GM20431 (cell line): ENCODE measurements at regions not wholly inside any gene's neighbourhood (a gene's known extent, or its start where the extent isn't known, plus 50 kb on each side); places are given as distances from the start of the nearest gene placed in this dataset.

Experiments used
- in situ Hi-C: fragments of 300-500 bp; cut with MseI, MboI; formaldehyde crosslinking; loops from one replicate; pipeline ENCODE4 v1.15.0; 2020; ENCODE audit warnings: low sequenced_read_pairs; ENCODE audit not compliant: unreplicated experiment

DNA sequence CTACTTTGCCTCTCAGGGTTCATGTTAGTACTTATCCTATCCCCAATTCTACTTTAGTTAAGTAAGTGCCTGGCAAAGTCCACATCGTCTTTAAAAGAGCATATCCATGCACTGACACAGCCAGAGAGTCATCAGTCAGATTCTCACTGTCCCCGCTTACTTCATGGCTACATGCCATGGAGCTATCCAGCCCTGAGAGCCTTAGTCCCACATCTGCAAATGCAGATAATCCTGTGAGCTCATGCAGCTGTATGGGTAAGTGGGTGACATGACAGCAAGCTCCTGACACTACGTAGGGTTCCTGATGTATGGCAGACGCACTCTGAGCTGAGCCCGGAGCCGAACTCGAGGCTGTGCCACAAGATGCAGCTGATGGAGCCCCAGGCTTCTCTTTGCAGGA, 661.5 kb downstream of the LIG4 start:
- in situ Hi-C loops, result no loop called here

DNA sequence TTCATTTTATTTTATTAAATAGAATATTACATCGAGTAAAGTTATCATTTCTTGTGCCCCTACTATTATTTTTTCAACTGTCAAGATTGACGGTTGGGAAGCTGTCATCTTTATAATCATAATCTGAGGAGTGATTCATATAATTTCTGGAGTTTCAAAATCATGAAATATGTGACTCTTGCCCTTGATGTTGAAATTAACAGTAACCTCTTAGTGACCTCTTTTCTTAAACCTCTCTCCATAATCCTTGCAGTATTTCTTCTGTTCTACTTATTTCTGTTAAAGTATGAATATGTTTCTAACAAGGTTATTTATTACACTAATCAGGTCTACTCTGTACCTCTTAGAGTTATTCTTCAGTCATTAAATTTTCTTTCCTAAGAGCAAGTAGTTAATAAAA, 663.8 kb downstream of the LIG4 start:
- in situ Hi-C loops, result no loop called here

- in situ Hi-C loops, result no loop called here
Measured at GRCh38 chr13:107548338-107548737, 667.0 kb downstream of the LIG4 start.

GRCh38 chr13:107545946-107546502, 669.3 kb downstream of the LIG4 start:
- in situ Hi-C loops, result no loop called here

DNA sequence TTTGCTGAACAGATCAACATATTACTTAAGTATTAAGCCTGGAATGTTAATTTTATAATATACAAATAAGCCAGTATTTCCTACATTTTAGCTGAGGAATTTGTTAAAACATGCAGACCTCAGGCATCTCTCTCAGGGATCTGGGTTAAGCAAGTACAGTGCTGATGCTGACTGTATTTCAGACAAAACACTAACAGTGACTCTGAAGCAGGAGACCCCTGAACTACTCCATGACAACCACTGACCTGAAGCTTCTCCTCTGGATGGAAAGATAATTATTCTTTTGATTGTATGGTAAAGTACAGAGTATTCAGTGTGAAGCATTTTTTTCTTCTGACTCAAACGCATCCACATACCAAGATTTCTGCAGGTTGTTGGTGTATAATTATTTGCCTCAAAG, 680.8 kb downstream of the LIG4 start:
- in situ Hi-C loops, result no loop called here

DNA sequence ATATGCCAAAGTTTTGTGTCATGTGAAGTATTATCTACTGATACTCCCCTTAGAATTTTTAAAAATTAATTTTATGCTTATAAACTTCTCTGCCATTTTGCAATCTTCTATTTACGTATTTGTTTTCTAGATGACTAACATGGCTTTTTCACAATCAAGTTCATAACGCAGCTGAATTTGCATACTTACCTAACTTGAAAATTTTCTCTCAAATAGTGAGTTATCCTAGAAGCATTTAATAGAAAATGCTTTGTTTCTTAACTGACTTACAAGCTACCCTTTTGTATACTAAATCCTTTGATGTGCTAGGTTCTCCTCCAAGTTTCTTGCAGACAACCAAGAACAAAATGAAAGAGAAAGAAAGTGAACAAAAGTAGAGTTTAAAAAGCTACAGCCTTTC, 683.5 kb downstream of the LIG4 start:
- in situ Hi-C loops, result no loop called here

- in situ Hi-C loops, result no loop called here
Measured at GRCh38 chr13:107531180-107531579, 684.2 kb downstream of the LIG4 start.

- in situ Hi-C loops, result no loop called here
Measured at GRCh38 chr13:107529035-107529434, 686.3 kb downstream of the LIG4 start.

GRCh38 chr13:107518780-107519179, 696.6 kb downstream of the LIG4 start:
- in situ Hi-C loops, result no loop called here

- in situ Hi-C loops, result no loop called here
Measured at GRCh38 chr13:107518292-107518691, 697.0 kb downstream of the LIG4 start.

GRCh38 chr13:107516517-107516916, 698.8 kb downstream of the LIG4 start:
- in situ Hi-C loops, result no loop called here

DNA sequence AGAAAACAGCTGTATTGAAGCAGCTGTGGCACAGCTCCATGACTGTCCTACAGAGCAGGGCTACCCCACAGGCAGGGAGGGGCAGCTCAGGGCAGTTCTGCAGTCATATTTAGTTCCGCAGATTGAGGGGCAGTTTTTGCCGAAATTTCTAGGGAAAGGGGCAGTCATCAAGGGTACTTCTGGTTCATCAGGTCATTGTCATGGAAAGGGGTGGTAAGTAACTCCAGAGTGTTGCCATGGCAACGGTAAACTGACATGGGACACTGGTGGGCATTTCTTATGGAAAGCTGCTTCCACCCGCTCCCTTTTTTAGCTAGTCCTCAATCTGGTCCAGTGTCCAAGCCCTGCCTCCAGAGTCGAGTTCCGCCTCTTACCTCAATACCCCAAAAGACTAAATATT, 702.8 kb downstream of the LIG4 start:
- in situ Hi-C loops, result no loop called here

- in situ Hi-C loops, result no loop called here
Measured at GRCh38 chr13:107497661-107498060, 717.7 kb downstream of the LIG4 start.

- in situ Hi-C loops, result no loop called here
Measured at GRCh38 chr13:107493266-107493665, 722.1 kb downstream of the LIG4 start.

DNA sequence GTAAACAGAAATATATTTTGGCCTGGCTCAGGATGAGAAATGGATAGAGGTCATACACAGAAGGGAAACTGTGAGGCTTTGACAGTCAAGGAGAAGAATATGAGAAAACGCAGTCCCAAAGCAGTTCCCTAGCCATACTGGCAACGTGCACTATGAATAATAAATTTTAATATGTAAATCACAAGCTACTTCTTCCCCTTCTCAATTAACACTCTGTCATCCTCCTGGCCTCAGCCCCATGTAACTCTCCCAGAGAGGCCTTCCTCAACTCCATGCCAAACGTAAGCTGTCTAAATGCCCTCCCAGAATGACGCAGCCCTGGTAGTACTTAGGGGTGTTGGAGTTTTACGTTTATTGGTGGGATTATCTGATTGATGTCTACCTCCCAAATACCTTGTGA, 732.6 kb downstream of the LIG4 start:
- in situ Hi-C loops, result no loop called here

GRCh38 chr13:107480130-107480529, 735.2 kb downstream of the LIG4 start:
- in situ Hi-C loops, result no loop called here

DNA sequence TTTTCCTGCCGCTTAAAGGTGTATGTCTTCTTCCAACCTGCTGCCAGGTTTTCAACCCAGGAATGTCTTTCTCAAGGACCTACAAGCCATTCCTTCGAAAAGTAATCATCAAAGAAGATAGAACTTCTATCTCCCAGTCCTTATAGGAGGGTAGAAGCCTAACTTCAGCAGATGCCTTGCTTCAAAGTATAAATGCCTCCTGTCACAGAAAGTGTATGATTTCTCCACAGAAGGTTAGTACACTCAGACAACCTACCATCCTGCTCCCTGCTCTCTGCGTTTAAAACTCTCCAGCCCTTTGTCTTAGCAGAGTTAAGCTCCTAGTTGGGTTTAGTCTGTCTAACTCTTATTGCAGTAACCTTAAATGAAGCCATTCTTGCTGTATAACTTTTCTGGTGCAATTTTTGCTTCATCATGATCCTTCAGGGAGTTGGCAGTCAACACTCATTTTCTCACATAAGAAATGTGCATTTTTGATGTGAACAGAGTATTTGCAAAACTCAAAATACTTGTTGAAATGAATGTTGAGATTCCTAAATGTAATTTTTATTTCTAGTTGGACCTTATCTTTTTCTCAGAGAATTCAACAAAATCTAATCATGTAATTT, 737.5 kb downstream of the LIG4 start:
- in situ Hi-C loops, result no loop called here

DNA sequence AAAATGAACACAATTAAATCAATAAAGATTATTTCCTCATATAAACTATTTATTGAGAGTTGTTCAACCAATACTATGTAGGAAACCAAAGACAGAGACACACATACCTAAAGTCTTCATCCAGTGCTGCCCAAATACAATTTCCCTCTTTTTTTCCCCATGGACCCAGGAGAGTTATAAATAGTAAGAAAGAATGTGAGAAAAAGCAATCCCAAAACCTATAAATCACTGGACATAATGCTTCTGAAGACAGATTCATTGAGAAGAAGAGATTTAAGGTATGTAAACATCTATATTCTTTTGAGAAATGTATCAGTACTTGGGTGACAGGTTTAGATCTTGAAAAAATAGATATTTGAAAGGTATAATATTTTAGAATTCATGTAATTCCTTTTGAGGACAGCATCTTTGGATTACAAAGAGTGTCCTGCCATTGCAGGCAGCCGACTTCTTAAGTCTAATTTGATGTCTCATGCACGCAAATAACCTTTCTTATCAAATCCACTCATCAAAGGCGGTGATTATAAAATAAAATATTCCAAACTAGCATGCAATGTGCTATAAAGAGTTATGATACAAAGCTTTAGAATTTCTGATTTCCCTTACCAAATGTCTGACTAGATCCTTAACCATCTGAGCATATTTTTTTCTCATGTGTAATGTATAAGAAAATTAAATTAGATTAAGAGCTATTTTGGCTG, 739.4 kb downstream of the LIG4 start:
- in situ Hi-C loops, result no loop called here

- in situ Hi-C loops, result no loop called here
Measured at GRCh38 chr13:107473253-107473652, 742.1 kb downstream of the LIG4 start.

DNA sequence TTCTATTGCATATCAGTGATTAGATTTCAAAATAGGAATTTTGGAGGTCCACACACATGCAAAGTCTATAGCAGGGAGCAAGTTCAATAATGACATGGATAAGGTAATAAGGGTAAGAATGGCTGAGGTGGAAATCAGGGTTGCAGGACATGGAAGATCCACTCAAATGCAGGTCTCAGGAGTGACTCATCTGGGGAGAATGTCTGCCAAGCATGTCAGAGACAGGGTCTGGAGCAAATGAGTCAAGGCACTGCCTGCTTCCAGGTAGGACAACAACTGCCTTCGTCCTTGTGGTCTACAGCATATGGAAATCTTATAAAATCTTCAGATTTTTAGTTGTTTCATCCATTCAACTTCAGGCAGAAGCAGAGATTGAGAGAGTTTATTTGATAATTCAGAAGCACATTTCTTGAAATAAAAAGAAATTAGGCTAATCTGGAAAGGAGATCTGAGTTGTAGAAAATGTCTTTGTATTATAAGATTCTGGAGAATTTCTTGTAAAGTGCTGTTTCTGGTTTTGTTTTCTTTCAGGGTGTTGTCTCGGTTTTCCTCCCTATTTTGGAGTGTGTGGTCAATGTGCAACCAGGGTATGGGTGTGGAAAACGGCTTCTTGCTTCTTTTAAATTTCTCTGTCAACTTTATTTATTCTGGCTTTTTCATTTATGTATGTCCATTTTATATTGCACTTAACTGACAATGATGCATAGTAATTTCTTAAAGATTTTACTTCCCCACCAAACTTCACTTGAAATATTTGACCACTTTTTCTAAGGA, 748.8 kb downstream of the LIG4 start:
- in situ Hi-C loops, result no loop called here

- in situ Hi-C loops, result no loop called here
Measured at GRCh38 chr13:107462501-107462900, 752.8 kb downstream of the LIG4 start.
